ENCODE measurements at regions not wholly inside any gene's neighbourhood (a gene's known extent, or its start where the extent isn't known, plus 50 kb on each side); places are given as distances from the start of the nearest gene placed in this dataset.

DNA sequence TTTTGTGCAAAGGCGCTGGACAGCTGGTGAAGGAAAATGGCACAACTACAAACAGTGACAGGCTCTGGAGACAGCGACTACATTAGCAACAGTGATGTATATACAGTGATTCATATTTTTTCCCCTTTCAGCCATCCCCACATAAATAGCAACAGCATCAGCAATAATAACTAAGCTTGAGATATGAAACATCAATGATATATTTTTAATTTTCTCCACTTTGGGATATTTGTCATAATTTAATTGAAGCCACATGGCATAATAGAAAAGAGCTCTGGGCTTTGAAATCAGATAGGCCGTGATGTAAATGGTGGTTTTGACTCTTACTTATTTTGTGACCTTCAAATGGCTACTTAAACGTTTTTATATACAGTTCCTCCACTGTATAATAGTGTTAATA lies 764.3 kb upstream of the PRMT6 start:
- TF ChIP-seq, protein P1, sequence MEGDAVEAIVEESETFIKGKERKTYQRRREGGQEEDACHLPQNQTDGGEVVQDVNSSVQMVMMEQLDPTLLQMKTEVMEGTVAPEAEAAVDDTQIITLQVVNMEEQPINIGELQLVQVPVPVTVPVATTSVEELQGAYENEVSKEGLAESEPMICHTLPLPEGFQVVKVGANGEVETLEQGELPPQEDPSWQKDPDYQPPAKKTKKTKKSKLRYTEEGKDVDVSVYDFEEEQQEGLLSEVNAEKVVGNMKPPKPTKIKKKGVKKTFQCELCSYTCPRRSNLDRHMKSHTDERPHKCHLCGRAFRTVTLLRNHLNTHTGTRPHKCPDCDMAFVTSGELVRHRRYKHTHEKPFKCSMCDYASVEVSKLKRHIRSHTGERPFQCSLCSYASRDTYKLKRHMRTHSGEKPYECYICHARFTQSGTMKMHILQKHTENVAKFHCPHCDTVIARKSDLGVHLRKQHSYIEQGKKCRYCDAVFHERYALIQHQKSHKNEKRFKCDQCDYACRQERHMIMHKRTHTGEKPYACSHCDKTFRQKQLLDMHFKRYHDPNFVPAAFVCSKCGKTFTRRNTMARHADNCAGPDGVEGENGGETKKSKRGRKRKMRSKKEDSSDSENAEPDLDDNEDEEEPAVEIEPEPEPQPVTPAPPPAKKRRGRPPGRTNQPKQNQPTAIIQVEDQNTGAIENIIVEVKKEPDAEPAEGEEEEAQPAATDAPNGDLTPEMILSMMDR (IDR thresholded peaks at IDR 0.05; ENCODE audit: low read depth, low read length): no peak
- no peak overlapping the region for H3K4me3 ChIP-seq (replicated peaks in 1 of 2; ENCODE audit: low read depth in 2 of 2, low read length in 2 of 2)
- no peak for DNase-seq (ENCODE audit: low read depth in 2 of 2)

DNA sequence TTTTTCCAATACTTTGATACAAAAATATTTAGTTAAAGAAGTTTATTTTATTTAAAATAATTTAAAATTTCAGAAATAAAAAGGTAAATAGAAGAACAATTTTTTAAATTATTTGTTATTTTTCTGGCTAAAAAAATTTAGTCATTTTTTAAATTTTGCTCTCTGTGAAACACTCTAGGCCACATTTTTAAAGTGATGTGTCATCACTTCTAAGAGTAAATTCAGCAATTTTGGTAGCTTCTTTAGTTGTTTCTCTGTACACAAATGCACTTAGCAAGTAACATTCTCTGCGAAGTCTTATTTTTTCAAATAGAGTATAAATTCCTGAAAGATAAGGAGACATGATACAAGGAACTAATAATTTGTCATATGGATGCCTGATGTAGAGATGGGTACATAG lies 760.0 kb upstream of the PRMT6 start:
- DNase-seq (ENCODE audit: low read depth in 2 of 2): no peak
- TF ChIP-seq, protein P1 (IDR thresholded peaks at IDR 0.05; ENCODE audit: low read depth, low read length): no peak

DNA sequence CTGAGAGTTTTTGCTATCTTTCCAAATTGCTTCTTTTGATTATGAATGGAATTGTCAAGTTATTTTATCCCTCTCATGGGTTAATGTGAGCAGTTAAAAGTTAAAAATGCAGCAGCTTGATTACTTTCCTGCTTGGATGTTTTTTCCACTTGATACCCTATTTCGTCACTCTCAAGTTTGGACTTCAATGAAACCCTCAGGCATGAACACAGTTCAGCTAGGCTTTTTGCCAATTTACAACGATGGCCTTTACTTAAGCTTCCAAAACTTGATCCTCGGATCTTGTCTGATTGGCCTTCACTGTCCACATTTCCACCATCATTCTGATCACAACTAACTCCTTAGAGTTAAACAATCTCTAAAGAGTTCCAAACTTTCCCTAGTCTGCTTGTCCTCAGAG lies 752.4 kb upstream of the PRMT6 start:
- DNase-seq (ENCODE audit: low read depth in 2 of 2): no peak
- TF ChIP-seq, protein P1 (IDR thresholded peaks at IDR 0.05; ENCODE audit: low read depth, low read length): no peak
- H3K4me3 ChIP-seq (replicated peaks in 1 of 2; ENCODE audit: low read depth in 2 of 2, low read length in 2 of 2): no peak overlapping the region

More for the DNA sequence above, 760.0 kb upstream of the PRMT6 start:
- no peak overlapping the region for H3K4me3 ChIP-seq (replicated peaks in 1 of 2; ENCODE audit: low read depth in 2 of 2, low read length in 2 of 2)

DNA sequence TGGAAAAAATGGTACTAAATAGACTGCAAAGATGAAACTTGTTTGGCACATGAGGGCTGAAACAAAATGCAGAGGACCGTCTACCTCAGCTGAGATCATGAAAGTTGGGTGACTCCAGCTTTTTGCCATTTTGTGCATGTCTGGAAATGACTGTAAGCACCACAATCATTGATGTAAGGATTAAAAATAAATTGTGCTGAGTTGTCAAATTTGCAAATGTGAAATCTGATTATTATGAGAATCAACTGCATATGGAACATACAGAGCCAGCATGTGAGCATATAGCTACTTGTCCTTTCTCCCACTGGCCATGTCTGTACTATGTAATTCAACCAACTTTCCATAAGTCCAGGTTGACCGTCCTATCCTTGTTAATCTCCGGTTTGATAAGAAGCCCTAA lies 736.9 kb upstream of the PRMT6 start:
- TF ChIP-seq, protein P1 (IDR thresholded peaks at IDR 0.05; ENCODE audit: low read depth, low read length): no peak
- DNase-seq (ENCODE audit: low read depth in 2 of 2): no peak
- H3K4me3 ChIP-seq (replicated peaks in 1 of 2; ENCODE audit: low read depth in 2 of 2, low read length in 2 of 2): no peak overlapping the region

DNA sequence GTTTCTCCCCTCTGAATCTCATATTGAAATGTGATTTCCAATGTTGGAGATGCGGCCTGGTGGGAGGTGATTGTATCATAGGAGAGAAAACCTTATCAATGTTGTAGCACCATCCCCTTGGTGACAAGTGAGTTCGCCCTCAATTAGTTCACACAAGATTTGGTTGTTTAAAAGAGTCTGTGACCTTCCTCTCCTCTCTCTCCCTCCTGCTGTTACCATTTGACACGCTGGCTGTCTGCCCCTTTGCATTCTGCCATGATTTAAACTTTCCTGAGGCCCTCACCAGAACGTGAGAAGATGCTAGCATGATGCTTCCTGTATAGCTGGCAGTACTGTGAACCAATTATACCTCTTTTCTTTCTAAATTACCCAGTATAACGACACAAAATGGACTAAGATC lies 730.9 kb upstream of the PRMT6 start:
- DNase-seq (ENCODE audit: low read depth in 2 of 2): no peak
- no peak overlapping the region for H3K4me3 ChIP-seq (replicated peaks in 1 of 2; ENCODE audit: low read depth in 2 of 2, low read length in 2 of 2)
- TF ChIP-seq, protein P1 (IDR thresholded peaks at IDR 0.05; ENCODE audit: low read depth, low read length): no peak

DNA sequence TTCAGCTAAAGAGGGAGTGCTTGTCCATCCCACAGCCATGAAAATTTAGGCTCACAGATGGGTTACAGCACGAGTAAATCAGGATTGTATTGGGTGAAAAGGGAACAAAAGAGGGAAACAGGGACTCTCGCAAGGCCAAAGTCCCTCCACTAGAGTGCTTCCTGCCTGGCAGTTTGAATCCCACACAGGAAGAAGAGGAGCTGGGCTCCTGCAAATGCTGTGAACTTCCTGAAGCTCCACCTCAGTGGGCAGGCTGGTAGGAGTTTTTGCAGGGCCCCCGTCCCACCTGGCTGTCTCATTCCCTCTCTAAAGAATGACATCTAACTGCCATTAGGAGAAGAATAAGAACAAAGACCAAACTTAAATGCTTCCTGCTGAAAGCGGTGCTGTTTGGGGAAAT lies 712.0 kb upstream of the PRMT6 start:
- no peak for DNase-seq (ENCODE audit: low read depth in 2 of 2)
- TF ChIP-seq, protein P1 (IDR thresholded peaks at IDR 0.05; ENCODE audit: low read depth, low read length): no peak
- no peak overlapping the region for H3K4me3 ChIP-seq (replicated peaks in 1 of 2; ENCODE audit: low read depth in 2 of 2, low read length in 2 of 2)

DNA sequence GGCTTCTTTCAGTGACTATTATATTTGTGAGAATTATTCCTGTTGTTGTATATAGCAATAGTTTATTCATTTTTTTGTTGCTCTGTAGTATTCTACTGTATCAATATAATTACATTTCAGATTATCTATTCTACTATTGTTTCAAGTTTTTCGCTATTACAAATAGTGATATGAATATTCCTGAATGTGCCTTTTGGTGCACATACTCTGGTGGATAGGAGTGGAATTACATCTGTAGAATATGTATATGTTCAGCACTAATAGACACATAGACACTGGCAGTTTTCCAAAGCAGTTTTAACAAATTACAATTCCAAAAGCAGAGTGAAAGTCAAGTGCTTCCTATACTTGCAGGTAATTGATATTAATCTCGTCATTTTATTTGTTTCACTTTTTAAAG lies 696.2 kb upstream of the PRMT6 start:
- TF ChIP-seq, protein P1 (IDR thresholded peaks at IDR 0.05; ENCODE audit: low read depth, low read length): peak; percentile 23
- no peak for DNase-seq (ENCODE audit: low read depth in 2 of 2)
- no peak overlapping the region for H3K4me3 ChIP-seq (replicated peaks in 1 of 2; ENCODE audit: low read depth in 2 of 2, low read length in 2 of 2)

Measured in cardiac fibroblast (primary cell).